Mammary epithelial cell (primary cell): ENCODE measurements at regions not wholly inside any gene's neighbourhood (a gene's known extent, or its start where the extent isn't known, plus 50 kb on each side); places are given as distances from the start of the nearest gene placed in this dataset.

Experiments used
- CTCF ChIP-seq, 2 donors: IDR thresholded peaks in 1 of 2; conservative IDR thresholded peaks in 1 of 2; 2 replicates each; pipeline ENCODE4 v1.5.1; 2011 to 2012; ENCODE audit warnings: inconsistent platforms in 2 of 2, low read length in 2 of 2, mild to moderate bottlenecking in 2 of 2, control low read depth in 1 of 2, low read depth in 1 of 2; ENCODE audit not compliant: insufficient read depth in 1 of 2; ENCODE audit errors: extremely low read depth in 1 of 2
- EZH2 ChIP-seq: IDR thresholded peaks from 2 replicates; pipeline ENCODE4 v1.6.1; 2012; ENCODE audit warnings: low read length, inconsistent platforms, borderline replicate concordance

- TF ChIP-seq CTCF (conservative IDR thresholded peaks at IDR 0.05 in 1 of 2, IDR thresholded peaks at IDR 0.05 in 1 of 2; ENCODE audit: extremely low read depth in 1 of 2, insufficient read depth in 1 of 2, low read depth in 1 of 2, low read length in 2 of 2) (no peak), EZH2 (no peak)
These were observed 354.7 kb downstream of the STIM2 start for GRCh38 chr4:27215220-27215826.
